ENCODE measurements at regions not wholly inside any gene's neighbourhood (a gene's known extent, or its start where the extent isn't known, plus 50 kb on each side); places are given as distances from the start of the nearest gene placed in this dataset.

DNA sequence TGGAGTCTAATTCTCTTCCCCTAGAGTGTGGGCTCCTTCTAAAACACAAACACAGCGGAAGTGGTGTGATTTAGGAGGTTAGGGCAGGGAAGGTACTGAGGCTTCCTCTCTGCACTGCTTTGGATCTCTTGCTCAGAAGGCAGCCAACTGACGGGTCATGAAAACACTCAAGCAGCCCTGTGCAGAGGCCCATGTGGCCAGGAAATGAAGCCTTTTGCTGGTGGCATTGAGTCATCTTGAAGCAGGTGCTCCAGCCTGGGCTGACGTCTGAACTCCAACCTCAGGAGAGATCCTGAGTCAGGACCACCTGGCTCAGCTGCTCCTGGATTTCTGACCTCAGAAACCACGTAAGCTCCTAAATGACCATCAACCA lies 72.9 kb downstream of the MRM1 start:
- TF ChIP-seq CTCF (IDR thresholded peaks at IDR 0.05; ENCODE audit: low read depth, low read length, poor library complexity, severe bottlenecking) (no peak), EZH2phosphoT487 (IDR thresholded peaks at IDR 0.05; ENCODE audit: borderline replicate concordance, low read length) (no peak)
